Thymus (tissue), 11 donors: ENCODE measurements at regions not wholly inside any gene's neighbourhood (a gene's known extent, or its start where the extent isn't known, plus 50 kb on each side); places are given as distances from the start of the nearest gene placed in this dataset.

Source experiments
- DNase-seq, 9 donors: peaks; one replicate each; pipeline ENCODE4 v3.0.0-alpha.2; 2013; ENCODE audit warnings: low spot score in 9 of 9, low read depth in 6 of 9, missing footprints in 1 of 9
- H3K27ac ChIP-seq, 2 donors: one replicate each; pipeline ENCODE4 v1.5.1; 2013; ENCODE audit warnings: control low read depth in 1 of 2, low read depth in 1 of 2, low read length in 1 of 2, mild to moderate bottlenecking in 1 of 2, moderate library complexity in 1 of 2
- H3K27me3 ChIP-seq, 2 donors: one replicate each; pipeline ENCODE4 v1.5.1; 2013; ENCODE audit warnings: low read length in 1 of 2; ENCODE audit not compliant: control insufficient read depth in 2 of 2, insufficient read depth in 1 of 2
- H3K36me3 ChIP-seq, 2 donors: one replicate each; pipeline ENCODE4 v1.5.1; 2013; ENCODE audit warnings: low read length in 1 of 2, mild to moderate bottlenecking in 1 of 2, moderate library complexity in 1 of 2; ENCODE audit not compliant: control insufficient read depth in 2 of 2, insufficient read depth in 2 of 2
- H3K4me1 ChIP-seq, 2 donors: one replicate each; pipeline ENCODE4 v1.5.1; 2013; ENCODE audit warnings: low read length in 2 of 2; ENCODE audit not compliant: control insufficient read depth in 2 of 2, insufficient read depth in 2 of 2
- H3K4me3 ChIP-seq, 2 donors: one replicate each; pipeline ENCODE4 v1.5.1; 2013; ENCODE audit warnings: low read length in 2 of 2, control low read depth in 1 of 2, mild to moderate bottlenecking in 1 of 2
- H3K9me3 ChIP-seq, 2 donors: one replicate each; pipeline ENCODE4 v1.5.1; 2013; ENCODE audit warnings: low read length in 1 of 2, mild to moderate bottlenecking in 1 of 2; ENCODE audit not compliant: control insufficient read depth in 2 of 2, insufficient read depth in 1 of 2
- WGBS: extraction: QIAGEN DNeasy Blood & Tissue Kit; methylation state at CpG from one replicate; pipeline ENCODE4 v1.1.7; 2013; 5-methylcytosine and 5-hydroxymethylcytosine counted together
- donor health status: healthy.

GRCh38 chr14:50055461-50056228 lies 60.7 kb downstream of the VCPKMT start:
- Histone ChIP-seq H3K36me3 (no peaks in the 10 kb centered on the region), H3K27ac (no peak overlapping the region)
- 71% methylated on average over 14 of the region's 14 CpGs for WGBS

GRCh38 chr14:50056435-50056834 lies 59.9 kb downstream of the VCPKMT start:
- 96% methylated on average over 16 of the region's 16 CpGs for WGBS
- no peak for DNase-seq
- no peaks in the 10 kb centered on the region for H3K27me3 ChIP-seq
- no peak overlapping the region for H3K27ac ChIP-seq
- no peak overlapping the region for H3K4me3 ChIP-seq
- H3K36me3 ChIP-seq: no peaks in the 10 kb centered on the region
- H3K4me1 ChIP-seq: peaks cover 13 to 24% of the 10 kb centered on the region in 2 donors
- no peaks in the 10 kb centered on the region for H3K9me3 ChIP-seq

More at GRCh38 chr14:50055461-50056228, 60.7 kb downstream of the VCPKMT start:
- no peak for DNase-seq
- no peaks in the 10 kb centered on the region for H3K27me3 ChIP-seq
- no peak overlapping the region for H3K4me3 ChIP-seq
- H3K4me1 ChIP-seq: peaks cover 5 to 16% of the 10 kb centered on the region in 2 donors
- no peaks in the 10 kb centered on the region for H3K9me3 ChIP-seq

GRCh38 chr14:50057331-50057730 lies 59.0 kb downstream of the VCPKMT start:
- H3K9me3 ChIP-seq: no peaks in the 10 kb centered on the region
- H3K27ac ChIP-seq: no peak overlapping the region
- WGBS: 94% methylated on average over 5 of the region's 5 CpGs
- no peak for DNase-seq
- no peaks in the 10 kb centered on the region for H3K27me3 ChIP-seq
- H3K4me3 ChIP-seq: no peak overlapping the region
- no peaks in the 10 kb centered on the region for H3K36me3 ChIP-seq
- H3K4me1 ChIP-seq: peaks cover 21 to 33% of the 10 kb centered on the region in 2 donors

- Histone ChIP-seq H3K27ac (no peak overlapping the region), H3K4me3 (no peak overlapping the region), H3K9me3 (no peaks in the 10 kb centered on the region), H3K4me1 (peaks cover 29 to 41% of the 10 kb centered on the region in 2 donors), H3K36me3 (no peaks in the 10 kb centered on the region), H3K27me3 (no peaks in the 10 kb centered on the region)
- no peak for DNase-seq
- 100% methylated on average over 1 of the region's 1 CpG for WGBS
Measured at GRCh38 chr14:50058113-50058512, 58.3 kb downstream of the VCPKMT start.
